ENCODE measurements at regions not wholly inside any gene's neighbourhood (a gene's known extent, or its start where the extent isn't known, plus 50 kb on each side); places are given as distances from the start of the nearest gene placed in this dataset.

GRCh38 chr6:44543664-44544063, 156.2 kb downstream of the CDC5L start:
- 88 to 100% methylated on average over 1 to 2 of the region's 3 CpGs for WGBS, 2 experiments (ENCODE audit: insufficient coverage in 2 of 2)
- H3K9me3 ChIP-seq (ENCODE audit: control insufficient read depth, low read length) = no peaks in the 10 kb centered on the region
- H3K4me1 ChIP-seq (ENCODE audit: control insufficient read depth, insufficient read depth, low read length, poor library complexity, severe bottlenecking) = no peaks in the 10 kb centered on the region
- no peaks in the 10 kb centered on the region for H3K36me3 ChIP-seq (ENCODE audit: control insufficient read depth, insufficient read depth, low read length)
- H3K27ac ChIP-seq (ENCODE audit: low read depth, low read length, severe bottlenecking) = no peak overlapping the region
- H3K4me3 ChIP-seq (ENCODE audit: extremely low read depth, insufficient read depth, low read length, poor library complexity, severe bottlenecking) = no peak overlapping the region

- Histone ChIP-seq H3K36me3 (ENCODE audit: control insufficient read depth, insufficient read depth, low read length) (no peaks in the 10 kb centered on the region), H3K9me3 (ENCODE audit: control insufficient read depth, low read length) (no peaks in the 10 kb centered on the region), H3K27ac (ENCODE audit: low read depth, low read length, severe bottlenecking) (no peak overlapping the region), H3K4me3 (ENCODE audit: extremely low read depth, insufficient read depth, low read length, poor library complexity, severe bottlenecking) (no peak overlapping the region), H3K4me1 (ENCODE audit: control insufficient read depth, insufficient read depth, low read length, poor library complexity, severe bottlenecking) (no peaks in the 10 kb centered on the region)
- WGBS, 2 experiments (ENCODE audit: insufficient coverage in 2 of 2) = 87 to 100% methylated on average over 1 of the region's 1 CpG
These were observed 157.7 kb downstream of the CDC5L start for GRCh38 chr6:44545224-44545623.

DNA sequence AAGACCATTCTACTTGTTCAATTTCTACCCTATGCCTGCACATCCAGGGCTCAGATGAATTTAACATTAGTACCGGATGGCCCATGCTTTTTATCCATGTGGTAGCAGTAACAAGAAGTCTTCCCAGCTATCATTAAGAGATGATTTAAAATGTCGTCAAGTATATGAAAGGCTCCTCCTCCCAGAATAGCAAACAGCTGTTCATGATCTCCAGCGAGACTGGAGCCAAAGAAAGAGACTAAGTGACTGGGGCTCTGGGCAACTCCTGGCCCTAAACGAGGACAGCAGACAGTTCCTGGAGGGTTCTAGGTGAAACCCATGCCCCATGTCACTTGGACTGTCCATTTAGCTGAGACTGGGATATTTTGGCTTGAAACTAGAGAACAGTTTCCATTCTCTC, 160.8 kb downstream of the CDC5L start:
- 79 to 100% methylated on average over 3 of the region's 4 CpGs for WGBS, 2 experiments (ENCODE audit: insufficient coverage in 2 of 2)
- Histone ChIP-seq H3K36me3 (ENCODE audit: control insufficient read depth, insufficient read depth, low read length) (no peaks in the 10 kb centered on the region), H3K27ac (ENCODE audit: low read depth, low read length, severe bottlenecking) (no peak overlapping the region), H3K4me3 (ENCODE audit: extremely low read depth, insufficient read depth, low read length, poor library complexity, severe bottlenecking) (no peak overlapping the region), H3K9me3 (ENCODE audit: control insufficient read depth, low read length) (no peaks in the 10 kb centered on the region), H3K4me1 (ENCODE audit: control insufficient read depth, insufficient read depth, low read length, poor library complexity, severe bottlenecking) (no peaks in the 10 kb centered on the region)

GRCh38 chr6:44549516-44549915, 162.0 kb downstream of the CDC5L start:
- H3K9me3 ChIP-seq (ENCODE audit: control insufficient read depth, low read length) = no peaks in the 10 kb centered on the region
- no peaks in the 10 kb centered on the region for H3K4me1 ChIP-seq (ENCODE audit: control insufficient read depth, insufficient read depth, low read length, poor library complexity, severe bottlenecking)
- no peak overlapping the region for H3K27ac ChIP-seq (ENCODE audit: low read depth, low read length, severe bottlenecking)
- H3K36me3 ChIP-seq (ENCODE audit: control insufficient read depth, insufficient read depth, low read length) = no peaks in the 10 kb centered on the region
- H3K4me3 ChIP-seq (ENCODE audit: extremely low read depth, insufficient read depth, low read length, poor library complexity, severe bottlenecking) = no peak overlapping the region
- WGBS, 2 experiments (ENCODE audit: insufficient coverage in 2 of 2) = 94 to 96% methylated on average over 3 of the region's 3 CpGs

DNA sequence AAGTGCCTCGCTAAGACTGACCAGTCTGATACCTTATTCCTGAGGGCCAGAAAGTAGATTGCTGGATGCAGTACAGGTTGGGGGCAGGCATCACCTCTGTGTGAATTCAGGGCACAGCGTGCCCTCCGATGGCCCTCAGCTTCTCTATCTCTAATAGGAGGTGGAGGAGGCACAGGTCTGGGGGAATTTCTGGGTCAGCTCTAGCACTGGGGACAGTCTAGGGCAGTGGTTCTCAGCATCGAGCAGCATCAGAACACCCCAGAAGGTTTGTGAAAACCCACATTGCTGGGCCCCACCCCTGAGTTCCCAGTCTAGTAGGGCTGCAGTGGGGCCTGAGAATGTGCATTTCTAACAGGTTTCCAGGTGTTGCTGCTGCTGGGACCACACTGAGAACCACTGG, 166.7 kb downstream of the CDC5L start:
- no peak overlapping the region for H3K4me3 ChIP-seq (ENCODE audit: extremely low read depth, insufficient read depth, low read length, poor library complexity, severe bottlenecking)
- no peaks in the 10 kb centered on the region for H3K4me1 ChIP-seq (ENCODE audit: control insufficient read depth, insufficient read depth, low read length, poor library complexity, severe bottlenecking)
- no peak overlapping the region for H3K27ac ChIP-seq (ENCODE audit: low read depth, low read length, severe bottlenecking)
- no peaks in the 10 kb centered on the region for H3K36me3 ChIP-seq (ENCODE audit: control insufficient read depth, insufficient read depth, low read length)
- WGBS, 2 experiments (ENCODE audit: insufficient coverage in 2 of 2) = 94 to 96% methylated on average over 2 to 3 of the region's 4 CpGs
- no peaks in the 10 kb centered on the region for H3K9me3 ChIP-seq (ENCODE audit: control insufficient read depth, low read length)

DNA sequence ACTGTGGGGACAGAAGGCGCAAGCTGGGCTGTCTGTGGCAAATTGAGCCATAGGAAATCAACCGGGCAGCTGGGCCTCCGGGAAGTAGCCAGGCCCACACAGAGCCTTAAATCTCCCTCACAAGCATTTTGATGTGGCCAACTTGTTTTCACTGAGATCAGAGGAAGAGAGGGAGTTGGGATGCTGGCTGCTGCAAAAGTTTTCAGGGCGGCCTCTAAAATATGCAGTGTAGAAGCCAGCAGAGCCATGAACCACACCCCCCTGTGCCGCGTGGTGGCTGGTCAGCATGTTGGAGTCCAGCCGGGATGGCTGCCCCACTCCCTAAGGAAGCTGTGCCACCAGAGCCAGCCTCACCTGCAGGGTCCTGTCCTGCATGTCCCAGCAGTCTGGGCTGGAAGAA, 167.4 kb downstream of the CDC5L start:
- Histone ChIP-seq H3K9me3 (ENCODE audit: control insufficient read depth, low read length) (no peaks in the 10 kb centered on the region), H3K36me3 (ENCODE audit: control insufficient read depth, insufficient read depth, low read length) (no peaks in the 10 kb centered on the region), H3K4me3 (ENCODE audit: extremely low read depth, insufficient read depth, low read length, poor library complexity, severe bottlenecking) (no peak overlapping the region), H3K27ac (ENCODE audit: low read depth, low read length, severe bottlenecking) (no peak overlapping the region), H3K4me1 (ENCODE audit: control insufficient read depth, insufficient read depth, low read length, poor library complexity, severe bottlenecking) (no peaks in the 10 kb centered on the region)
- 90 to 92% methylated on average over 5 to 7 of the region's 7 CpGs for WGBS, 2 experiments (ENCODE audit: insufficient coverage in 2 of 2)

DNA sequence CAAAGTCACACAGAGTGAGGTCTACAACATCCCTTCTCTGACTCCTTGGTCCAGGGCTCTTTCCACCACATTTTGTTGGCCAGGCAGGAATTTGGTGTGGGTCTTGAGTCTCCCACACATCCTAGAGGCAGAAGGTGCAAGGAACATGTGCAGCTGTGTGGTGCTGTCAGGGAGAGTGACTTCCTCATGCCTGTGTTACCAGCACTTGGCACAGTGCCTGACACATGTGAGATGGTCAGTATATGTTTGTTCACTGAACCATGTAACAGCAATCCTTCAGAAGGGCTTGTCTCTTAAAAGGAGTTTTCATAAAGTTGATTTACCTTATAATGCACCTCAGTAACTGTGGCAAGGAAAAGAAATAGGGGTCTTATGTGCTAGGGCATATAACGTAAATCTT, 168.5 kb downstream of the CDC5L start:
- no peaks in the 10 kb centered on the region for H3K4me1 ChIP-seq (ENCODE audit: control insufficient read depth, insufficient read depth, low read length, poor library complexity, severe bottlenecking)
- H3K27ac ChIP-seq (ENCODE audit: low read depth, low read length, severe bottlenecking) = no peak overlapping the region
- no peak overlapping the region for H3K4me3 ChIP-seq (ENCODE audit: extremely low read depth, insufficient read depth, low read length, poor library complexity, severe bottlenecking)
- no peaks in the 10 kb centered on the region for H3K9me3 ChIP-seq (ENCODE audit: control insufficient read depth, low read length)
- no CpG with 5 or more reads among the region's 1 CpG for WGBS, 2 experiments (ENCODE audit: insufficient coverage in 2 of 2)
- no peaks in the 10 kb centered on the region for H3K36me3 ChIP-seq (ENCODE audit: control insufficient read depth, insufficient read depth, low read length)

GRCh38 chr6:44558024-44558831, 170.7 kb downstream of the CDC5L start:
- Histone ChIP-seq H3K4me1 (ENCODE audit: control insufficient read depth, insufficient read depth, low read length, poor library complexity, severe bottlenecking) (peaks cover 5% of the 10 kb centered on the region), H3K4me3 (ENCODE audit: extremely low read depth, insufficient read depth, low read length, poor library complexity, severe bottlenecking) (no peak overlapping the region), H3K36me3 (ENCODE audit: control insufficient read depth, insufficient read depth, low read length) (no peaks in the 10 kb centered on the region), H3K9me3 (ENCODE audit: control insufficient read depth, low read length) (no peaks in the 10 kb centered on the region), H3K27ac (ENCODE audit: low read depth, low read length, severe bottlenecking) (no peak overlapping the region)
- 87 to 96% methylated on average over 5 to 6 of the region's 7 CpGs for WGBS, 2 experiments (ENCODE audit: insufficient coverage in 2 of 2)

DNA sequence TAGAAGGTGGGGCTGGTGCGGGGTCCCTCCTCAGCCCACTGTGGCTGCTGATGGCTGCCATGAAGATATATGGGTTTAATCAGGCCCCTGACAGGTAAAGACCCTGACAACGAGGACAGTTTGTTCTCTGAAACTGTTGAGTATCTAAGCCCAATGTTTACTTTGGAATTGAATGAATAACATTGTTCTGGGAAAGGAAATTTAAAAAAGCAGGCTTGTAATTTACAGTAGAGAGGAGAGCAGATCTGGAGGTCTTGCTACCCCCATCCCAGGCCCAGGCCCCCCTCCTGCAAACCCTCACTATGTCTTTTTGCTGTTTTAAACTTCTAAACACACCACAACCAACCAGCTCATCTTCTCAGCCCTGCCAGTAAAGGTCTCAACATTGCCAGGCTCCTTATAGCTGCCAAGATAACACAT, 171.3 kb downstream of the CDC5L start:
- Histone ChIP-seq H3K27ac (ENCODE audit: low read depth, low read length, severe bottlenecking) (no peak overlapping the region), H3K9me3 (ENCODE audit: control insufficient read depth, low read length) (no peaks in the 10 kb centered on the region), H3K4me3 (ENCODE audit: extremely low read depth, insufficient read depth, low read length, poor library complexity, severe bottlenecking) (no peak overlapping the region), H3K4me1 (ENCODE audit: control insufficient read depth, insufficient read depth, low read length, poor library complexity, severe bottlenecking) (peaks cover 9% of the 10 kb centered on the region), H3K36me3 (ENCODE audit: control insufficient read depth, insufficient read depth, low read length) (no peaks in the 10 kb centered on the region)
- WGBS, 2 experiments (ENCODE audit: insufficient coverage in 2 of 2) = 75 to 80% methylated on average over 1 to 2 of the region's 2 CpGs

DNA sequence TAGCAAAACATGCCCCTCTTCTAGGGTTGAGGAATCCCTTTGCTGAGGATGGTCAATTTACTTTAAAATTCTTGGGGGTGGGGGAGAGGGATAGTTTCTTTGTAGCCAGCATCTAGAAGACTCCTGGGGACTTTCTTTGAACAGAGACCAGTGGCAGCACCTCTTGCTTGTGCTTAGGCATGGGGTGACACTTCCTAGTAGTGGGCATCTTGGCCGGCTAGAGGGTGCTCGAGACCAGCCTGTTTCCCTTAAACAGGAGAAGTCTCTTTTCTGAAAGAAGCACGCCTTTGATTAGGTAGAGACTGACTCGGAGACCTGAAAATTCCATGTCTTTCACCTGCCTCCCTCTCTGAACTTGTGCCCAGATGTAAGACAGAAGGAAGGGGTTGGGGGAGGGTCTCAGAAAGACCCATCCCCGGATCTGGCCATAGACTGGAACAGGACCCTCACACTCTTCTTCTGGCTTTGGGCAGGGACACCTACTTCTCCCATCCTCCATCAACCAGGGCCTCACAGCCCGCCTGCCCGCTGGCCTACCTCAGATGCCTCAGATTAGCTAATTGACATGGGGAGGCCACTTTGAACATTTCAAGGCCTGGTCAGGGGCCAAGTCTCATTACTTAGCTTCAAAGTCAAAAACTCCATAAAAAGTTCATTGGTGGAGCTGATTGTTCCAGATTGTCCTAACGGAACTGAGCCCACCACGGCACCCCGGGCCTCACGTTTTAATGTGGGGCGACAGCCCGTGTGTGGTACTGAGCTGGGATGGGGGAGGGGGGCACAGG, 172.2 kb downstream of the CDC5L start:
- Histone ChIP-seq H3K4me3 (ENCODE audit: extremely low read depth, insufficient read depth, low read length, poor library complexity, severe bottlenecking) (no peak overlapping the region), H3K4me1 (ENCODE audit: control insufficient read depth, insufficient read depth, low read length, poor library complexity, severe bottlenecking) (peaks cover 9% of the 10 kb centered on the region), H3K27ac (ENCODE audit: low read depth, low read length, severe bottlenecking) (no peak overlapping the region), H3K9me3 (ENCODE audit: control insufficient read depth, low read length) (no peaks in the 10 kb centered on the region), H3K36me3 (ENCODE audit: control insufficient read depth, insufficient read depth, low read length) (no peaks in the 10 kb centered on the region)
- WGBS, 2 experiments (ENCODE audit: insufficient coverage in 2 of 2) = 86 to 92% methylated on average over 9 to 11 of the region's 13 CpGs
